ENCODE measurements at regions not wholly inside any gene's neighbourhood (a gene's known extent, or its start where the extent isn't known, plus 50 kb on each side); places are given as distances from the start of the nearest gene placed in this dataset.

GRCh38 chr3:13161021-13161759 is 88.0 kb upstream of the IQSEC1 start:
- TF ChIP-seq EZH2phosphoT487 (IDR thresholded peaks at IDR 0.05; ENCODE audit: low read length): no peak
- TF ChIP-seq CTCF (IDR thresholded peaks at IDR 0.05; ENCODE audit: low read length): no peak
- TF ChIP-seq EZH2 (optimal IDR thresholded peaks at IDR 0.05; ENCODE audit: low read depth, low read length): no peak
